ENCODE measurements at regions not wholly inside any gene's neighbourhood (a gene's known extent, or its start where the extent isn't known, plus 50 kb on each side); places are given as distances from the start of the nearest gene placed in this dataset.
"Not testable (repeated sequence)": the region's sequence is repeated elsewhere in the genome, so short reads cannot be mapped to it uniquely, and the experiment has no call there.

GRCh38 chr5:125452991-125453390 is 706.6 kb upstream of the ZNF608 start:
- DNase-seq: no peak

- DNase-seq: no peak
Observed at GRCh38 chr5:125455041-125455440, 708.6 kb upstream of the ZNF608 start.

DNA sequence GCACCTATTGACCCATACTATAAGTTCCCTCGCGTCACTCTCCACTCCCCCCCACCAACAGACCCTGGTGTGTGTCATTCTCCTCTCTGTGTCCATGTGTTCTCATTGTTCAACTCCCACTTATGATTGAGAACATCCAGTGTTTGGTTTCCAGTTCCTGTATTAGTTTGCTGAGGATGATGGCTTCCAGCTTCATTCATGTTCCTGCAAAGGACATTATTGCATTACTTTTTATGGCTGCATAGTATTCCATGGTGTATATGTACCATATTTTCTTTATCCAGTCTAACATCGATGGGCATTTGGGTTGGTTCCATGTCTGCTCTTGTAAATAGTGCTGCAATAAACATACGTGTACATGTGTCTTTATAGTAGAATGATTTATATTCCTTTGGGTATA is 709.6 kb upstream of the ZNF608 start:
- DNase-seq: not testable (repeated sequence)

DNA sequence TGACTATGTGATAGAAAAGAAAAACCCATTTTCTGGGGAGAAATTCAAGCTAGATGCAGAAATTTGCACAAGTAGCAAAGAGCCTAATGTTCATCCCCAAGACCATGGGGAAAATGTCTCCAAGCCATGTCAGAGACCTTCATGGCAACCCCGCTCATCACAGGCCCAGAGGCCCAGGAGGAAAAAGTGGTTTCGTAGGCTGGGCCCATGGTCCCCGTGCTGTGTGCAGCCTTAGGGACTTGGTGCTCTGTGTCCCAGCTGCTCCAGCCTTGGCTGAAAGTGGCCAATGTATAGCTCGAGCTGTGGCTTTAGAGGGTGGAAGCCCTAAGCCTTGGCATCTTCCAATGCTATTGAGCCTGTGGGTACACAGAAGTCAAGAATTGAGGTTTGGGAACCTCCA is 711.2 kb upstream of the ZNF608 start:
- DNase-seq: no peak

DNA sequence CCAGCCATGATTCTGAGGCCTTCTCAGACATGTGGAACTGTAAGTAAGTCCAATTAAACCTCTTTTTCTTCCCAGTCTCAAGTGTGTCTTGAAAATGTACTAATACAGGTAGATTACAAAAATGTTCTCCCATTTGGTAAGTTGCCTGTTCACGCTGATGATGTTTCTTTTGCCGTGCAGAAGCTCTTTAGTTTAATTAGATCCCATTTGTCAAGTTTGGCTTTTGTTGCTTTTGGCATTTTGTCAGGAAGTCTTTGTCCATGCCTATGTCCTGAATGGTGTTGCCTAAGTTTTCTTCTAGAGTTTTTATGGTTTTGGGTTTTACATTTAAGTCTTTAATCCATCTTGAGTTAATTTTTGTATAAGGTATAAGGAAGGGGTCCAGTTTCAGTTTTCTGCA is 712.5 kb upstream of the ZNF608 start:
- DNase-seq: not testable (repeated sequence)

GRCh38 chr5:125461641-125462072 is 715.2 kb upstream of the ZNF608 start:
- no peak for DNase-seq

DNA sequence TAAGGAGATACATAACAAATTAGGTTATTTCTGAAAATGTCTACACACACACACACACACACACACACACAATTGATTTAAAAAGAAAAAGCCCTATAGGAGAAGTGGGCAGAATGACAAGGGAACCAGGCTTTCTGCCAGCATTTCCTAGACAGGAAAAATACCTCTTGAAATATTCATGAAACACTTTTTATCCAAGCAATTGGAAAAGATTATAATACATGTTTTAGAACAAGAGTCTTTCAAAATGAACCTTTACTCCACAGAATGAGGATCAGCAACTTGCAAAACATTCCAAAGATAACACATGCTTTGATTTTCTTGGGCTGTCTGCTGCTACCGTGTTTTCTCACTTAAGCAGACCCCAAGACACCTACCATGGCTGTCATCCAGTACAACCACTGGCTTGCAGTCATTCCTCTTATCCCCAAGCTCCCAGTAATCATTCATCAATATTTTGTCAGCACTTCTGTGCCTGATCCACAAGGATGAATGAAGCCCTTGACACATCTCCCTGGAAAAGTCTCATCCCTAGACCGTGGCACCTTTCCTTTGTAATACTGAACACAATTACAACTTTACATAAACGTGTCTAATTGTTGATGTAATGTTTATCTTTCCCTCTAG is 717.1 kb upstream of the ZNF608 start:
- DNase-seq: no peak

DNA sequence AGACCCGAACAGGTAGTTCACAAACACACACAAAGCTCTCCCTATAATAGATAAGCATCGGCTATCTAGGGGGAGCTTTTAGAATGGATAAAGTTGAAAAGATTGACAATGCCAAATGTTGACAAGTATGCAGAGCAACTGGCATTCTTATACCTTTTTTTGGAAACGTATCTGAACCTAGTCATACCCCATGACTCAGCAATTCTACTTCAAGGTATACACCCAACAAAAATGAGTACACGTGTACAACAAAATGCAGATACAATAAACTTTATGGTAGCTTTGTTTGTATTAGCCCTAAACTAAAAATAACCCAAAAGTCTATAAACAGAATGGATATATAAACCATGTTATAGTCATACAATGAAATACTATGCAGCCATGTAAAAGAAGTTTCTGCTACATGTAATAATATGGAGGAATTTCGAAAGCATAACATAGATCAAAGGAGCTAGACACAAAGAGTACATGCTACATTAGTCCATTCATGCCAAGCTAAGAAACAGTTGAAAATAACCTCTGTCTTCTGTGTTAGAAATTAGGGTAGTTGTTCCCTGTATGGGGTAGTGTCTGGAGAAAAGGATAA is 718.5 kb upstream of the ZNF608 start:
- DNase-seq: no peak

DNA sequence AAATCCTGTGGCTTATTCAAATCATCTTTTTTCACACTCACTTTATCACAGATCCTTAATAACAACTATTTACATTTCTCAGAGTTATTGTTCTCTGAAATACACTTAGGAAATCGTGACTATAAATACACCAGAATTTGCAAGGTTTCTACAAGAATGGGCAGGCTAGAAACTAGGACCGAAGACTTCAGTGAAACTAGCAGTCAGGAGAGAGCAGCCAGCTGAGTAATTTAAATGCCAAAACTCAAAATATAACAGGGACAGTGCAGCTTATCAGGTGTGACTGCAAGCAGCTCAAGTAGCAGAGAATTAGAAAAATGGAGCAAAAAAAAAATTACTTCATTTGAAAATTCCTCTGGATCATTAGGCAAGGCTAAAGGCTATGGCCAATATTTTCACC is 719.3 kb upstream of the ZNF608 start:
- DNase-seq: no peak

- no peak for DNase-seq
Observed at GRCh38 chr5:125467222-125467621, 720.8 kb upstream of the ZNF608 start.

- no peak for DNase-seq
Observed at GRCh38 chr5:125470280-125470902, 724.0 kb upstream of the ZNF608 start.

DNA sequence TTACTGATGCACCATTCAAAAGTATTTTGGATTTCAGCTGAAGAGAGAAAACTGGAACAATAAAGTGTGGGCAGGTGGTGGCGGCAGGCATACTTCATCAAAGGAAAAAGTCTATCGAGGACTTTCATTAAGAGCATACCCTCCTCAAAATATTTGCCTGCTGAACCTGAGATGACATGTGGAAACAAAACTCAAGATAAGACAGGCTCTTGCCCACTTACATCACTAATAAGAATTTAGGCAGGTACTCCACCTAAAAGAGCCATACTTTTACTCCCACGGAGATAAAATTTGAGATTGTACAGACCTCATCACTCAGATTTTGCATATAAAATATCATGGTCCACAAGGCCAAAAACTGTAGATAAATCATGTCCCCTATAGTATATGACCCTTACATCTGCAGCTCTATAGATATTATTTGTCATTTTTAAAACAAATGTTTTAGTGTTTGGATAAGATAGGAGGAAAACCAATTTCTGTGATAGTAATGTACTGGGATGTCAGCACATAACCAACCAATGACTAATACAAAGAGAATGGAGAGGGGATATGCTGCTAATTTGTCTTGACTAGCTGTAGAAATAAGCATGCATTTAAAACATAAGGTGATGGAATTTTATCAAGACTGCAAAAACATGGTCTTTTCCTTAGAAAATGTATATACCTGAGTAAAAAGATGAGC is 730.6 kb upstream of the ZNF608 start:
- no peak for DNase-seq

DNA sequence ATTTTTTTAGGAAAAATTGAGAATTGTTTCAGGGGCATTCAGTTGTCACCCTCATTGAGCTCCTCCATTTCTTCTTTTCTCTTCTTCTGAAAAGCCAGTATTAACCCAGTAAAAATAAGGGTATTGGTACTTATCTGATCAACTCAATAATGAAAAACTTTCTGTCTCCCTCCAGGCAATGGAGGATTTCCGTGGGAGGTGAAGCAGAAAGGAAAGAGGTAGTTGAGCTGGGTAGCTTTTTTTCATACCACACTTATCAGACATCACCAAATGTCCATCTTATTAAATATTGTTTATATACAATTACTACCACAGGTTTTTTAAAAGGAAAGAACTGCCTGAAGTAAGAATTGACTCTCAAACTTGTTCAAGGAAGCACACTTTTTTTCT is 731.1 kb upstream of the ZNF608 start:
- DNase-seq: no peak

DNA sequence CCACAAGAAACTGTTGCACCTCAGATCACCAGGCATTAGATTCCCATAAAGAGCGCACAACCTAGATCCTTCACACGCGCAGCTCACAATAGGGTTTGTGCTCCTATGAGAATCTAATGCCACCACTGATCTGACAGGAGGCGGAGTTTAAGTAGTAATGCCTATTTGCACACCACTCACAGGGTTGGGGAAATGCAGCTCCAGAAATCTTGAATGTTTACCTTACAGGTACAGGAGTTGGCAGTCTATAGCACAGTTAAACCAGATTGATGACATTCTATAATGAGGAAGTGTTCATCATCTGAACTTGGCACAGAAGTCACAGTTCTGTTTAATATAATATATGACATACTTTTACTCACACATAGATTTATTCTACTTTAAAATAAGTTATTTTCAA is 732.2 kb upstream of the ZNF608 start:
- DNase-seq: no peak

- DNase-seq: no peak
Observed at GRCh38 chr5:125480911-125481310, 734.5 kb upstream of the ZNF608 start.

DNA sequence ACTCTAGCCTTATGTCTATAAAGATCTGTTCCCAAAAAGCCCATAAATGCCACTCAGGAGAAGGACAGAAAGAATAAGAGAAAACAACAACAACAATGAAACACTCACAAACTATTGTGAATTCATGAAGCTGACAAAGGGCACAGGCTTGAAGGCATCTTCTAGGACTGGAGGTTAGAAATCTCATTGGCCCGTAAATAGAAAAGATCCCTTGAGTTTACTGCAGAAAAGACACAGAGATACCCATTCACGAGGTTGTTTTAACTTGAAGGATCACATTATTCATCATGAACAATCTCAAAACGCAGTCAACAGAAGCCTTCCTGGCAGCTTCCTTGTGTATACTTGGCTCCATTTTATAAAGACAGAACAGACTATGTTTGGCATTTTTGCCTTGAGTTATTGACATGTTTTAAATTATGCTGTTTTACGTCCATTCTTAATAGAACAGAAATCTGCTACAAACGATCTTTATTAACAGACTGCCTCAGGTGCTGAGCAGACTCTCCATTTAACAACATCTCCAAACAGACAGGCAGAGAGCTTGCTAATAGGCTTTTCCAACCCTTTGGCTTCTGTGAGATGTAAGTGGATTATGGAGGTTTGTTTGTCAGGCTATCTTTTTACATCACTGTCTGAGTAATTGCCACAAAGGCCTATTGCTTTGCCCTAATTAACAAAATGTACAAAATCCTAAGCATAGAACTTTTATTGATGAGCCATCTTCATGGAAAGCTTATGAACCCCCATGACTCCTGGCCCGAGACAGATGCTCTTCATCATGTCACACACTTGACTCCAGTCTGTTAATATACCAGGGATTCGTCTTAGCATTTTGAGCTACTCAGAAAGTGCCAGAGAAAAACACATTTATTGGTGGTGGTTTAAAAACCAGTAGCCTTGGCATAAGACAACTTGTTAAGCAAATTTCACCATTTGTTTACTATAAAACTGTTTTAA is 735.3 kb upstream of the ZNF608 start:
- DNase-seq: no peak

- no peak for DNase-seq
Observed at GRCh38 chr5:125483609-125484008, 737.2 kb upstream of the ZNF608 start.

DNA sequence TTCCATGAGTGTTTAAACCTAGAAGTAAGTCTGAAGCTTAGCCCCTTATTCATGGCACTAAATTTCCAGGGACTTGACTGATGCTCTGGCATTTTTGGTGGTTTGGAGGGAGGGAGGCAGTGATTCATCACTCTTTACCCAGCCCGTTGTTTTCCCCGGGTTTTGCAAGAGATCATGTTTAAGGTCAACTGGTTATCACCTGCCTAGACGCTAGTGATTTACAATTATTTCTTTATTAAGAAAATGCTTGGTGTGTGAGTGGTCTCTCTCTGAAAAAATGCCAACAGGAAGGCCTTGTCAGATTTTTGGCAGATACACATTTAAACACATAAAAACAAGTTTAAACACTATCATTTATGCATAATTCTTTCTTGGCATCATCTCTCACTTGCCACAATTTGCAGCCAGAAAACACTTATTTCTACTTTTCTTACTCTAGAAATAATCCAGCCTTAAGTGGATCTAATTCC is 737.9 kb upstream of the ZNF608 start:
- no peak for DNase-seq

DNA sequence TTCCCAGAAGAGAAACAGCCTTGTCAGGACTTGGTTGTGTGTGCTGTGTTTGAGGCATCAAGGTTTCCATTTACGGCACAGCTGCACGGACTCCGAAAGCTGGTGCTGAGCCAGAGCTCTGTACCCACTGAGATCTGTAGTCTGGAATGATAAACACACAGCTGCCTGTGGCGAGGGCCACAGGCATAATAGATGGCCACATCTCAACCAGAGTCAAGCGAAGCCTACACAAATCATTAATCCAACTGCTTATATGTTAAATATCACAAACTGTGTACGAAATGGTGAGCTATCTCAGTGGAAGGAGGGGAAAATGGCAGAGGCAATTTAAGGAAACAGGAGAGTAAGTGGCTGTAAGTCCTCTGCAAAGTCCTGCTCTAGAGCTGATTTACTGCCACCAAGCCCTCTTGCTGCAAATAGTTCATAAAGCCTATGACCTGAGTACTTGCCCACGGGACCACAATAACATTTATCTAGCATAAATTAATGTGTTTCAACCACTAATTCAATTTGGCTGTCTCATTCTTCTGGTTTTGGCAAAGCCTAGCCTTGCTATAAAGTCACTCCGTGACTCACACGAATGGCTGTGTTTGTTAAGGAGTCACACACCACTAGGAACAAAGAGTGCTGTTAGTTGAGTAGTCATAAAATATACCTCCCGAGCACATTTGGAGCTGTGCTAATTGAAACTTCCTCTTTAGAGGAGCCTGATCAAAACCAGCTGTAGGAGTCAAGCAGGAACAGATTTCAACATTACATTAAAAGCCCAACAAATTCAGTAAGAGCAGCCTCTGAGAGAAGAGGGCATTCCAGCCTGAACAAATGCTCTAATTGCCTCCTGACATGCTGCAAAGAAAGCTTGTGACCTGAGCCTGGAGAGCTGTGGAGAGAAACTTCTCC is 738.6 kb upstream of the ZNF608 start:
- DNase-seq: no peak

DNA sequence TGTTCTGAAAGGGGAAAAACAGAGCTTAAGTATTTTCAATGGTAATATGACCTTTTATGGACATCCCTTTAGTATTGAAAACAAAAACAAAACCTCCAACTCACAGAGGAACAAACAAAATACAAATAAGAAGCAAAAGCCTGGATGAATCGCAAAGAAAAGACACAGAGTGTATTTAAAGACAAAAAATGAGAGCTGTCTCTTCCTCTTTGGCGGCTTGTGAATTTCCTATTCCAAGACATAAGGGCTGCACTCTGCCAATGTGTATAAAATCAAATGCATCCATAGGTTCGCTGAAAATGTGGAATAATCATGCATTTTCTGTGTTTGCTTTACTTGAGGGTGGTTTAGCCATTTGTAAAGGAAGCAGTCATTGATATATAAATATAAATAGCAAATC is 739.3 kb upstream of the ZNF608 start:
- no peak for DNase-seq

GRCh38 chr5:125486634-125487033 is 740.2 kb upstream of the ZNF608 start:
- no peak for DNase-seq

DNA sequence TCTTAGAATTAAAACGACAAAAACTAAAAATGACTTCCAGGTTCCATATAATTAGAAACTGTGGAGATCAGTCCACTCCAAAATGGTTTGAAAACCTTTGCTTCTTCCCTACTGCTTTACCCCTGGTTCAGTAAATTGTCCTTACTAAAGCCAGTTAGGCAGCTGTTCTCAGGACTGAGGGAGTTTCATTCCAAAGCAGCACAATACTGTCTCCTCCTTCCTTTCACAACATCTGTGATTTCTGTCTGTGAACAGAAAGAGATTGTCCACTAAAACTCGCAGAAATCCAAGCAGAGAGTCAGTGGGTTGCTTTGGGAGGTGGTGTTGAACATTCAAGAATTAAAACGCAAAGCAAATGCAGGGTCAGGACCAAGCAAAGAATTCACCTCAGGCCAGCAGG is 740.8 kb upstream of the ZNF608 start:
- no peak for DNase-seq
